WI38 (cell line): ENCODE measurements at regions not wholly inside any gene's neighbourhood (a gene's known extent, or its start where the extent isn't known, plus 50 kb on each side); places are given as distances from the start of the nearest gene placed in this dataset.

Experiments used
- H3K4me3 ChIP-seq: 2 replicates; pipeline ENCODE4 v1.5.1; 2011; ENCODE audit warnings: low read depth, mild to moderate bottlenecking, control low read depth, low read length
- CTCF ChIP-seq: IDR thresholded peaks from 2 replicates; pipeline ENCODE4 v1.5.1; 2012; ENCODE audit warnings: low read depth, mild to moderate bottlenecking, control low read depth, low read length

GRCh38 chr11:81700076-81700475 is 1033.6 kb downstream of the FAM181B start:
- no peak overlapping the region for H3K4me3 ChIP-seq
- TF ChIP-seq CTCF: no peak

- no peak for TF ChIP-seq CTCF
These were observed 1046.6 kb downstream of the FAM181B start for GRCh38 chr11:81687057-81687456.

GRCh38 chr11:81674211-81674610 is 1059.5 kb downstream of the FAM181B start:
- no peak overlapping the region for H3K4me3 ChIP-seq
- no peak for TF ChIP-seq CTCF

More at GRCh38 chr11:81687057-81687456, 1046.6 kb downstream of the FAM181B start:
- no peak overlapping the region for H3K4me3 ChIP-seq

GRCh38 chr11:81673001-81673400 is 1060.7 kb downstream of the FAM181B start:
- no peak overlapping the region for H3K4me3 ChIP-seq
- TF ChIP-seq CTCF: no peak

GRCh38 chr11:81669935-81670543 is 1063.6 kb downstream of the FAM181B start:
- TF ChIP-seq CTCF: no peak
- no peak overlapping the region for H3K4me3 ChIP-seq

- H3K4me3 ChIP-seq: no peak overlapping the region
- TF ChIP-seq CTCF: no peak
These were observed 1074.9 kb downstream of the FAM181B start for GRCh38 chr11:81658722-81659121.

- H3K4me3 ChIP-seq: no peak overlapping the region
- TF ChIP-seq CTCF: no peak
These were observed 1078.3 kb downstream of the FAM181B start for GRCh38 chr11:81655351-81655750.
